Kidney tubule cell (primary cell): ENCODE measurements at regions not wholly inside any gene's neighbourhood (a gene's known extent, or its start where the extent isn't known, plus 50 kb on each side); places are given as distances from the start of the nearest gene placed in this dataset.

Experiments
- DNase-seq: peaks from one replicate; pipeline ENCODE4 v3.0.0-alpha.2; 2018; ENCODE audit warnings: low spot score

DNA sequence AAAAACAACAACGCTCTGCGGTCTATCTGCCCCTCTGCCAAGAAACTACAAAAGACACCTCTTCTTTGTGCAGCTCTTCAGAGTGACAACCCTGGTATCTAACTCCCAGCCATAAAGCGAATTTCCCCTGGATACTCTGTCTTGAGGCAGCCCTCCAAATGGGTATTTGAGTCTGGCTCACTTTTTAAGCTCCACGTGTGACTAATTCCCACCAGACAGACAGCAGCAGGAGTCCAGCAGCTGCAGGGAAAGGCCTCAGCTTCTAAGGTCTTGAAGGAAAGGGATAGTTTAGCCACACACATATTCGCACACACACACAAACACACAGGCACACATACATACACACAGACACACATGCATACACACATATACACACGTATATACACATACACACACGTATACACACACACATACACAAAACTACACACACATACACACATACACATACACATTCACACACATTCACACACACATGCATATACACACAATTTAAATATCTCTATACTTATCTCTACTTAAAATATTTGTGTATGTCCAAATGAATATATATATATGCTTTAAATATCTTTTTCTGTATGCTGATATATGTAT, 188.8 kb downstream of the TSHZ3 start:
- no peak for DNase-seq

DNA sequence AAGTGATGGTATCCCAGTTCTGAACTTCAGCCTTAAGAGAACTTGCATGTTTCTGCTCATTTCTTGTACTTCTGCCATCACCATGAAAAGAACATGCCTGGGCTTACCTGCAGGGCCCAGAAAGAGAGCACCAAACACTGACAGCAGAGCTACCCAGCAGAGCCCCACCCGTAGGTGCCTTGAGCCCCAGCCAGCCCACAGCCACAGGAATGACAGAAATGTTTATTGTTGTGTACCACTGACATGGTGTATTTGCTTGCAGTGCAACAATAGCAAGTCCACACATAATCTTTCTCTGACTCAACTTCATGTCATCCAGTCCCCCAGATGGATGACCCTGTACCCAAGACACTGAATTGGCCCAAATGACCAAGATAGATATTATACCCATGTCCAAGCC, 195.2 kb downstream of the TSHZ3 start:
- peak; percentile 69 for DNase-seq

DNA sequence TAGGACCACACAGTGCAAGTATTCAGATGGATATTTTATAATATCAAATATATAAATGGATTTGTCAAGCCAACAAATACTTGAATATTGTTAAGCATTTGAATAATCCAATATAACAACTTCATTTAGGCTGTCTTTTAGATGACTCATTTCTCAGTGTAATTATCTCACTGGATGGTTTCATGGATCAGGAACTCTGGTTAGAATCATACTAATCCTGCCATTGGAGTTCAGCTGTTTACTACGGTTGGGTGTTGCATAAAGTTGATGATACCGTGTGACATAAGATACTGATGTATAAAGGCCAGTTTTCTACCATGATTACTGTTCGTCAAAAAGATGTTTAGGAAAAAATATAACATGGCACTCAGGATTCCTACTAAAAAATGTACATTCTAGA, 196.3 kb downstream of the TSHZ3 start:
- peak; percentile 25 for DNase-seq

DNA sequence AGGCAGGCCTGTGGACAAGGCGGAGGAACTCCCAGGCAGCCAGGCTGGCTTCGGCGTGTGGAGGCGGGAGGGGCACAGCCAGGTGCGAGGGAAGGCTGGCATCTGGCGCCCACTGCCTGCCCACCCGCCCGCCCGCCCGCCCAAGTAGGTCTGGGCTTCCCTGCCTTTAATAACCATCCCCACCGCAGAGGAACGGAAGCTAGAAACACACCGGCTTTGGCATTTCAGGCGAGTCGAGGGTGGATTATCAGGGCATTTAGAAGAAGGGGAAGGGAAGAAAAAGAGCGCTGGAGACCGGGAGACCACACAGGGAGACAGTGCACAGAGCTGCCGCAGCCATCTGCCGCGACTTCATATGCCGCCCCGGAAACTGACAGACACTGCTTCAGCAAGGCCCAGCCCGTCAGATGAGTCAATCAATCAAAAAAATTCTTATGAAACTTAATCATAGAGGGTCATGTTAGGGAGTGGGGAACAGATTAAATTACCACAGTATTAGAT, 199.7 kb downstream of the TSHZ3 start:
- no peak for DNase-seq

DNA sequence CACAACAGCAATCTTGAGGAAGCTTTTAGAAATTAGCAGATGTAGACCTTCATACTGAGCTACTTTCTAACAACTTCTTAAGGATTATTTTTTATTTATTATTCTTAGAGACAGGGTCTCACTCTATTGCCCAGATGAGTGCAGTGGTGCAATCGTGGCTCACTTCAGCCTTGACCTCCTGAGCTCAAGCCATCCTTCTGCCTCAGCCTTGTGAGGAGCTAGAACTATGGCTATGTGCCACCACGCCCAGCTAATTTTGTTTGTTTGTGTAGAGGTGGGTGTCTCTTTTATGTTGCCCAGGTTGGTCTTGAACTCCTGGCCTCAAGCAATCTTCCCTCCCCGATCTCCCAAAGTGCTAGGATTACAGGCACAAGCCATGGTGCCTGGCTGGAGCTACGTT, 200.6 kb downstream of the TSHZ3 start:
- DNase-seq: no peak

DNA sequence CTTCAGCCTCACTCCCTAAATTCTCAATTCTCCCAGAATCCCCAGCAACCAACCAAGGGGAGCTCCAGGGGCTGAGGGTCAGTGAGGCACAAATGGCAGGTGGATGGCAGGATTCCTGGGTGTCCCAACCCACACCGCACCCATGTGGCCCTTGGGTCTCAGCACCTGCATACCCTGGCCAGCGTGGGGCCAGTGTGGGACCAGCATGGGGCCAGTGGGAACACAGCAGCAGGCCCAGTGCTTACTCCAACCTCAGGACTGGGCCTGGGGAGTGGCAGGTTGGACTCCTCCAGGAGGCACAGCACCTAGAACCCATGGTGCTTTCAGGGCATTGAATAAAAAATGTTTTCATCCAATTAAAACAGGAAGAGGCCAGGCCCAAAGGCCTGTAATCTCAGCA, 202.0 kb downstream of the TSHZ3 start:
- no peak for DNase-seq

DNA sequence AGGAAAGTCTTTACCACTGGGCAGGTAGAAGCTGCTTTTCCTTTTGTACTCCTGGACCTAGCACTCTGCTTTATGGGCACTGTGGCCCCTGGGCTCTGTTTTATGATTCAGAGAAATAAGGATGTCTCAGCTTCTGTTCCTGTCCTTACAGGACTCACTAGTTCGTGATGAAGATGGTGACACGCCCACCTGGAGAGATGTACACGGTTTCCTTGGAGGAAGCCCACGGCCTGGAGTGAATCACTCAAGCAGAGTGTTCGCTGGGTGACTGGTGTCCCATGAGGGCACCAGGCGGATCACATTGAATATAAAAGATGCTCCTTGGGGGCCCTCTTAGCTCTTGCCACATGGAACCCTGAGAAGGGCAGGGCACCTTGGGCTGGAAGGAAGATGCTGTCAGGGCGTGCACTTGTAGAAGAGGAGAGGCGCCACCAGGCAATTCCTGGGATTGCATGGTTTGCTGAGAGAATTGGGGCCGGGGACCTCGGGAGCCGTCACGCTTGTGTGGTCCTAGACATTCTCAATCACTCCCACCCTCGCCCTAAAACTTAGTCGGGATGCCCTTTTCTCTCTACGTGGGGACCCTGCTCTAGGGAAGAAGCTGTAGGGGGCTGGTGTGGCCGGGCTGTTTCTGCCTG, 202.6 kb downstream of the TSHZ3 start:
- peak; percentile 8 for DNase-seq

DNA sequence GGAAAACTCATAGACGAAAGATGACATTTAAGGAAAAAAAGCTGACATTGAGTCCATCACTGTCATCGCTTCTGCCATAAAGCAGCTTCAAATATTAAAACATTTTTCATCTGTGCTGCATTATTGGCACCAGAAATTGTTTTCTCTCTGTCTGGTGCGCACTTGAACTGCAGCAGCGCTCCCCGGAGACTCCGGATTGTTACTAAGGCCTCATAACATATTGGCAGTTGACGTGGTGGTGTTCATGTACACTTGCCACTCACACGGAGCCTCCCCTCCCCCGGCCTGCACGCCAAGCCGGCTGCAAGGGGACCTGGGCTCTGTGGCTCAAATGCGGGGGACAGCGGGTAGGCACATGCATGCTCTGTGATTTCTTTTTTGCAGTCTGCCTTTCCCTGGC, 203.2 kb downstream of the TSHZ3 start:
- no peak for DNase-seq

DNA sequence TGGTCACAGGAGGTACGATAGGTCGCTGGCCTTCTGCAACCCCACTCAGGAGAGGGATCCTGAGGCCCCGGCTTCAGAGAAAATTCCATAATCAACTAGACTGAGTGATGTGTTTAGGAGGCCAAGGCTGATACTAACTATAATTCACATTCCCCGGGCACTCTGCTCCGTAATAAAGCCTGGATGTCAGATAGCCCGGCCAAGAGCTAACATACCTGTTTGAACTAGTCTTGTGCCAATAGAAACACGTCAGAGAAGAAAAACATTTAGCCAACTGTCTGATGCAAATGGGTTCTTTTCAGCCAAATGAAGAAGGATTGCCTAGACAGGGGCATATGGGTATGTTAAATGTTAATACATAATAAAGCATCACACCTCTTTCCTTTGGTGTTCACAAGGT, 204.2 kb downstream of the TSHZ3 start:
- DNase-seq: no peak

DNA sequence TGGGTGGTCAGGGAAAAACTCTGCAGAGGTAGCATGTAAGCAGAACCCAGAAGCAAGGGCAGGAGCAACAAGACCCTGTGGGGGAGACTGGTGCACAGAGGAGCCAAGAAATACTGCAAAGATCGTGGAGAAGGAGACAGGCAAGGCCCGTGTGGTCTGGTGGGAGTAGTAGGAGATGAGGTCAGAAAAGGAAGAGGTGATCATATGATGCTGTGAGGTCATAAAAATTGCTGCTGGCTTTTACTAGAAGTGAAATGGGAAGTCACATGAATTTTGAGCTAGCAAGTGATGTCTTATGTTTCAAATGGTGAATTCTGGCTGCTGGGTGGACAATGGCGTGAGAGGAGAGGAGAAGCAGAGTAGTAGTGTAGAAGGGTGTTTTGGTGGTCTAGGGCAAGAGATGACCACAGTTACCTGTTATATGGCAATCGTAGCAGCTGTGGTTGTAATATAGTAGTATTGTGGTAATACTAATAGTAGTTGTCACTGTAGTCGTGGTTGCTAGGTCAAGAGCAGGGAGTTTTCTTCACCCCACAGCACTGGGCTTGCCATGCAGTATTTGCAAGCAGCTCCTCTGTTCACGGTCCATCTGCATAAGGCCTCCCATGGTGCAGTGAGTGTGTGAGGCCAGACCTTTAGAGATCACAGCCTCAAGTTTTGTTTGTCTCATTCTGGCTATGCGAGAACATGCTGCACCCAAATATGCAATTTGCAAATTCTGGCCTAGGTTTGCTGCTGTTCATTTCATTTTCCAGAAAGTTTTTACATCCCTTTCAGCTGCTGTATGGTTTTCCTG, 205.0 kb downstream of the TSHZ3 start:
- DNase-seq: no peak

DNA sequence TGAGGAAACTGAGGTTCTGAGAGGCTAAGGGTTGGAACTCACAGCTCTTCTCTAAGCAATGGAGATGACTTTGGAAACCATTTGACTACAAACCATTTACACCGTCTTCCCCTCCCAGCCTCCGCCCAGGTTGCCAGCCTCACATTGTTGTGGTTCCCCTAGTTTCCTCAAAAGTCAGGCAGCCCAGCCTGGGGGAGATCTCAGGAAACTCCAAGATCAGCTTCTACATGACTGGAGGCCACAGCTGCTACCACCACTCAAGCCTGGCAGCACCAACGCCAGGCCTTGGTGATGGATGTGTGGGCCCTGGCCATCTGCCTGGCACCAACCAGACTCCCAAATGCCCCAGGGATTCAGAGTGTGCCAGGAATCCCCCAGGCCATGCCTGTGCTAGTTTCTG, 207.9 kb downstream of the TSHZ3 start:
- peak; percentile 10 for DNase-seq

DNA sequence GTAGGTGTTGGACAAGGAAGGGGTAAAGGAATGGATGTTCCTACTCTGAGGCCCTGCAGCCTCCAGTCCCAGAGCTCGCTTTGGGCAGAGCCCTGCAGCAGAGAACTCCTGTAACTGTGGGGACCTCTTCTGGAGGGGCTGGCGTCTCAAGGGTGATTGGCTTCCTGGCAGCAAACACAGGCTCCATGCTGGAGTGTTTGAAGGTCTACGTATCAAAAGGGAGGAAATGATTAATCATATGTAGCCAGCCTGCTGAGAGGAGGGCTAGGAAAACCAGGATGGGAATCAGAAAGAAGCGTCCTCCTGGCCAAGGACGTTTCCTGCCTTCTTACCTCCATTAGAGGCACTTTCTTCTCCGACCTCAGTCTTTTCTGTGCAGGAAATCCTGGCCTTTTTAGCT, 208.5 kb downstream of the TSHZ3 start:
- peak; percentile 80 for DNase-seq

DNA sequence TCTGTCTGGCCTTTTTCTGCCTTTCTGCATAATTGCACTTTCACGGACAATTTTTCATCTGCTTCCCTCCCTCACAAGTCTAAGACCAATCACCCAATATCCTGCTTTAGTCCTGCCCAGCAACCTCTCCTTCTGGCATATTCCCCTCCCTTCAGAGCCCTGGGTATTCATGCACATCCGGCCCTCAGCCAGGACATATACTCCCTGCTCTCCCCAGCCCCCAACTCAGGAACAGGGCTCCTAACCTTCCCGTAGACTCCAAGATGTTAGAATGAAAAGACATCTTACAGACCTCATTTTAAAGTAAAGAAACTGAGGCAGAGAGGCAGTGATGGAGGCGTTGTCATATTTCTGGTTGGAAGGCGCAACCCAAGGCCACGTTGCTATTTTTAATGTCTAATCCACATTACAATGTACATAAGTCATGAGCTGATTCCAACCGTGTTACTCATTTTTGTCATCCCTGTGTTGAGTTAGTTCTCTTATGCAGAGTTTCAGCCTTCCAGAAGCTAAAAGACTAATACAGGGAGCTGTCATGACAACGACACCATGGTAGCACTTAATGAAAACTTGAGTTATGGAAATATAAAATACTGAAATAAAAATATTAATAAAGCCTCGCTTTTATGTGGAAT, 209.2 kb downstream of the TSHZ3 start:
- peak; percentile 94 for DNase-seq

DNA sequence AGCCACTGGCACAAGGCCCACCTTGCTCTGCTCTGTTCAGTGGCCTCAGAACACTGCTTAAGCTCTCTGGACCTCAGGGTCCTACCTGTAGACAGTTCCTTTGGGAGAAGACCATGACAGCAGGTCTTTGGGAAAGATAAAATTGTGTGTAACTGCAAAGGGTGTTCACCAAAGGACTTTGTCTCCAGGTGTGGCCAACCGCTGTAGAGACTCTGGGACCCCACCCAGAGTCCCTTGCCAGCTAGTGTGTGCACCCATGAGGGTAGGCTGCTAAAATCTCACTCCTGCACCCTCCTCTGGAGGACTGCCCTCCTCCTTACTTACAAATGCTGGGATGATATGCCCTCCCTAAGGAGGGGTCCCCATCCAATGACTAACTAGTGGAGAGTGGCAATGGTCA, 211.2 kb downstream of the TSHZ3 start:
- no peak for DNase-seq

DNA sequence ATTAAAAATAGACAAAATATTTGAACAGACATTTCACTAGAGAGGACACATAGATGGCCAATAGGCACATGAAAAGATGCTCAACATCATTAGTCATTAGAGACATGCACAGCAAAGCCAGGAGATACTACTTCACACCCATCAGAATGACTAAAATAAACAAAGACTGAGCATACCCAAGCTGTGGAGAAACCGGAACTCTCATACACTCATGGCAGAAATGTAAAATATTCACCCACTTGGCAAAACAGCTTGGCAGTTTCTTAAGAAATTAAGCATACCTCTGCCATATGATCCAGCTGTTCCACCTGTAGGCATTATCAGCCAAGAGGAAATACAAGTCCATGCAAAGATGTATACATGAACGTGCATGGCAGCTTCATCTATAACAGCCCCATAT, 213.4 kb downstream of the TSHZ3 start:
- DNase-seq: peak; percentile 29

DNA sequence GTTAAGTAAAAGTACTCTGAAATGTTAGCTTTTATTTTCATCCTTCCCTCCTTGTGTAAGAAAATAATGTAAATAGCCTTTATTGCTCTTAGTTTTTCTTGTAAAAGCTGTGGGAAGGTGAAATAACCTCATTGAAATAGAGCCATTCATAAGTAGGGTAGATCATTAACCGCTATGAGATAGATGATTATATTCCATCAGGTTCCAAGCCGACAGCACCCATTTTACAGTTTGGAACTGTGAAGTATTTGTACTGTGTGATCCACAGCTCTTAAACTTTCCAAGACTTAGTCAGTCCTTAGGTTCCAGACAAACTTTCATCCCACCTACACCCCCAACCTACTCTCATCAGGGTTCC, 216.5 kb downstream of the TSHZ3 start:
- DNase-seq: no peak

DNA sequence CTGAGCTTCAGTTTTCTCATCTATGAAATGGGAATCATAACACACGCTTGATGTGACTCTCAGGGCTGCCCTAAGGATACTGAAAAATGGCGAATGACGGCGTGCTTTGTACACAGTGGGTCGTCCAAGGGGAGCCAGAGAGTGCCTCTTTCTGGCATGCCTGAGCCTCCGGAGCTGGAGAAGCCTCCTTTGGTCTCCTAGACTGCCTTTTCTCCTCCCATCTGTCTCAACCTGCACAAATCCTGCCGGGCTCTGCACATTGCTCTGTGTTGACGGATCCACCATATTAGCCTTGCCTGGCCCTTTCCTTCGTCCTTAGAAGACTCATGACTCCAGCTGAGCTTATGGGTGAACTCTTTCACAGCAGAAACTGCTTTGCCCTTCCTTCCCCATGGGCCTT, 220.9 kb downstream of the TSHZ3 start:
- DNase-seq: no peak

DNA sequence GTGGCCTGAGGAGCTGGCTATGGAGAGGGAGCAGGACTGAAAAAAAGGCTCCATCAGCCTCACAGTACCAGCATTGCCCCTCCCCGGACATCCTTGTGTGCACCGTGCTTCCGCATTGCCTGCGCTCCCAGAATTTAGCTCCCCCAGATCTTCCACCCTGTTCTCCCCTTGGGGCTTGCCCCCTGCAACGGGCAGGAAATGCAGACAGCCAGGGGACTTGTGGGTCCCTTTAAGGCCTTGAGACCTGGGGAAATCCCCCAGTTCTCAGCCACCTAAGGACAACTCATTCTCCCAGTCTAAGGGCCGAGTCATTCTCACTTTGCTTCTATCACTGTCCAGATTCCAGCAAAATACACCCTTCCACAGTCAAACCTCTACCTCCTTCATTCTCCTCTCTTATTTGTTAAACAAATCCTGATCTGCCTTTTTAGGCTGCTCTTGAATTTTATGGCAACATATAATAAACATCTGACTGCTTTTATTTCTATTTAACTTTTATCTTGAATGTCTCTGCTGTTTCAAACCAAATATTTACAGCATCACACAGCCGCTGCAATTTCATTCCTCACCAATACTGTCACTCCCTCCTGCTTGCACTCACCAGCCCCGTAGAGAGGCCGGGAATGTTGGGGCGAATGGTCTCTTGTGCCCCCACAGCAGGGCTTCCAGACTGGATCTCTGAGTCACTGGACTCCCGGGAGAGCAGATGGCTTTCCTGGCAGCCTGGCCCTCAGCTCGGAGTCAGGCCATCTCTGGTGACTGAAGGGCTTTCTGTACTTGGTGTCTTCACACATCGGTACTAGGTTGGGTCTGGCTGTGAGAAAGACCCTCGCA, 221.9 kb downstream of the TSHZ3 start:
- peak; percentile 86 for DNase-seq

DNA sequence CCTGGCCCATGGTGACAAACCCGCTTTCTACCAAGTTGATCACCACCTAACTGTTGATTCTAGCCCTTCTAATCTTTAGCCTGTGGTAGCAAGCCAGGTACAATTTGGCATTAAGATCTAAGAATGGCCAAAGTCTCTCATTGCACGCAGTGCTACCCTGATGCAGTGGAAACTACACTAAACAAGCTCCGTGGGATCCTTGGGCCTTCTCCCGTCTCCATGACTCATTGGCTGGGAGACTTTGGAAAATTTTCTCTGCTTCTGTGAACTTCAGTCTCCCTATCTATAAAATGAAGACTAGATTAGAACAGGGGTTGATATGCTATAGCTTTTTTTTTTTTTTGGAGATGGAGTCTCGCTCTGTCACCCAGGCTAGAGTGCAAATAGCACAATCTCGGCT, 223.0 kb downstream of the TSHZ3 start:
- DNase-seq: no peak

DNA sequence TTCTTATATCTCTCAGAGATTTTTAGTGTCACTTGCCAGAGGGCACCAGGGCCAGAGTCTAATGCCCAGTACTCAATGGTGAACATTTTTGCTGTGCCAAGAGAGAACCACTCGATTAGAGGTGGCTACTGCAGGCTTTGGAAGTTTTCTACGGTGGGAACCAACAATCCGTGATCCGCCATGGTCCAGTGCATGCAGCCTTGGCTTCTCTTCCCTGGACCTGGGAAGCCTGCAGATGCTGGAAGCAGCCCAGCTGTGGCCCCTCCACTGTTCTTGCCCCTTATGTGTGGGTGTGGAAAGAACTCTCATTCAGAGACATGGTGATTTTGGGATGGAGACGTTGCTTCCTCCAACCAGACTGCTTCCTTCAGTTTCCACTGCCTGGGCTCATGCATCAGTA, 224.2 kb downstream of the TSHZ3 start:
- no peak for DNase-seq

DNA sequence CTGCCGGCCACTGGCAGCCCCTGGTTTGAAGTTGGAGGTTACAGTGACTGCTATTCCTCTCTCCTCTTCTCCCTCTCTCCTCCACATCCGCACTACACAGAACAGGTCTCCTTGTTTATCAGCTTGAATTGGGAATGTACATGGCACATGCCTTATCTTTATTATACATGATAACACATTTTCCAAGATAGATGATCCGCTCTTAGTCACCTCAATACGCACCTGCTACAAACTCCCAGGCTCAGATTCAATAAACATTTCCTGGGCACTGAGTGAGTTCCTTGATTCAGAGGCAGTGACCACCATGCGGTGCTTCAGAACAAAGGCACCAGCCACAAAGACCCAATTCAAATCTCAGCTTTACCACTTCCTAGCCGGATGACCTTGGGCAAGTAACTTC, 227.7 kb downstream of the TSHZ3 start:
- no peak for DNase-seq

DNA sequence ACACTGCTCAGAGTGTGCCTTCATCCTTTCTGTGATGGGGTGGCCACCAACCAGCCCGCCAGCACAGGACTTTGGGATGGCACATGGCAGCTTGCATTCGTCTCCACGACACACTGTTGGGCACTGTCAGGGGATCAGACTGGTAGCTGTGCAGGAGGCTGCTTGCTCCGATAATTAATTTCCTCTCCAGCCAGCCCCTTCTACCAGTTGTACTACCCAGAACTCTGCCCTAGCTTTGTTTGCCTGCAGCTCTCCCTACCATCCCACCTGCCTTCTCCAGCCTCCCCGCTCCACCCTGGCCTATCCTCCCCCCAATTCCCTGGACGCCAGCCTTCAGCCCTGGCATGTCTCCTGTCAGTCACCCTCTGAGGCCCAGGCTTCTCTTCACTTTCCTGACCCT, 228.3 kb downstream of the TSHZ3 start:
- DNase-seq: no peak
